ENCODE measurements at regions not wholly inside any gene's neighbourhood (a gene's known extent, or its start where the extent isn't known, plus 50 kb on each side); places are given as distances from the start of the nearest gene placed in this dataset.
"Not testable (repeated sequence)": the region's sequence is repeated elsewhere in the genome, so short reads cannot be mapped to it uniquely, and the experiment has no call there.

GRCh38 chr4:4032364-4032763 is 194.4 kb downstream of the OTOP1 start:
- not testable (repeated sequence) for DNase-seq (ENCODE audit: low spot score)

- not testable (repeated sequence) for DNase-seq (ENCODE audit: low spot score)
Observed at GRCh38 chr4:4032801-4033605, 193.7 kb downstream of the OTOP1 start.

- not testable (repeated sequence) for DNase-seq (ENCODE audit: low spot score)
Observed at GRCh38 chr4:4037399-4038138, 189.2 kb downstream of the OTOP1 start.

GRCh38 chr4:4045823-4046222 is 180.9 kb downstream of the OTOP1 start:
- DNase-seq (ENCODE audit: low spot score) = not testable (repeated sequence)

GRCh38 chr4:4046686-4047085 is 180.0 kb downstream of the OTOP1 start:
- DNase-seq (ENCODE audit: low spot score) = not testable (repeated sequence)

GRCh38 chr4:4047202-4047601 is 179.5 kb downstream of the OTOP1 start:
- not testable (repeated sequence) for DNase-seq (ENCODE audit: low spot score)

- not testable (repeated sequence) for DNase-seq (ENCODE audit: low spot score)
Observed at GRCh38 chr4:4048227-4048626, 178.5 kb downstream of the OTOP1 start.

GRCh38 chr4:4050781-4051180 is 175.9 kb downstream of the OTOP1 start:
- not testable (repeated sequence) for DNase-seq (ENCODE audit: low spot score)

GRCh38 chr4:4052933-4053332 is 173.8 kb downstream of the OTOP1 start:
- not testable (repeated sequence) for DNase-seq (ENCODE audit: low spot score)

GRCh38 chr4:4057226-4057625 is 169.5 kb downstream of the OTOP1 start:
- not testable (repeated sequence) for DNase-seq (ENCODE audit: low spot score)

GRCh38 chr4:4084171-4084570 is 142.6 kb downstream of the OTOP1 start:
- DNase-seq (ENCODE audit: low spot score) = not testable (repeated sequence)

- not testable (repeated sequence) for DNase-seq (ENCODE audit: low spot score)
Observed at GRCh38 chr4:4089716-4090419, 136.9 kb downstream of the OTOP1 start.

- DNase-seq (ENCODE audit: low spot score) = not testable (repeated sequence)
Observed at GRCh38 chr4:4090720-4091119, 136.0 kb downstream of the OTOP1 start.

GRCh38 chr4:4092159-4092558 is 134.6 kb downstream of the OTOP1 start:
- DNase-seq (ENCODE audit: low spot score) = not testable (repeated sequence)

- not testable (repeated sequence) for DNase-seq (ENCODE audit: low spot score)
Observed at GRCh38 chr4:4099610-4100009, 127.1 kb downstream of the OTOP1 start.

GRCh38 chr4:4106923-4107322 is 119.8 kb downstream of the OTOP1 start:
- DNase-seq (ENCODE audit: low spot score) = peak; percentile 50

GRCh38 chr4:4107411-4108107 is 119.2 kb downstream of the OTOP1 start:
- DNase-seq (ENCODE audit: low spot score) = peak; percentile 67

- not testable (repeated sequence) for DNase-seq (ENCODE audit: low spot score)
Observed at GRCh38 chr4:4115381-4115780, 111.3 kb downstream of the OTOP1 start.

- not testable (repeated sequence) for DNase-seq (ENCODE audit: low spot score)
Observed at GRCh38 chr4:4116901-4117300, 109.8 kb downstream of the OTOP1 start.

- DNase-seq (ENCODE audit: low spot score) = not testable (repeated sequence)
Observed at GRCh38 chr4:4134368-4134767, 92.4 kb downstream of the OTOP1 start.

GRCh38 chr4:4136621-4137020 is 90.1 kb downstream of the OTOP1 start:
- not testable (repeated sequence) for DNase-seq (ENCODE audit: low spot score)
